ENCODE measurements at regions not wholly inside any gene's neighbourhood (a gene's known extent, or its start where the extent isn't known, plus 50 kb on each side); places are given as distances from the start of the nearest gene placed in this dataset.
"Not testable (repeated sequence)": the region's sequence is repeated elsewhere in the genome, so short reads cannot be mapped to it uniquely, and the experiment has no call there.

- H3K4me1 ChIP-seq (ENCODE audit: control insufficient read depth, insufficient read depth, low read length) = no peaks in the 10 kb centered on the region
- H3K9ac ChIP-seq (ENCODE audit: low read length) = no peak overlapping the region
- H3K27me3 ChIP-seq (replicated peaks; ENCODE audit: control insufficient read depth, insufficient read depth, low read length) = no peaks in the 10 kb centered on the region
- no peak for DNase-seq (ENCODE audit: low read depth)
- H3K36me3 ChIP-seq (ENCODE audit: control insufficient read depth, insufficient read depth, low read length, severe bottlenecking) = peaks cover 4% of the 10 kb centered on the region
- H3K9me3 ChIP-seq (ENCODE audit: control insufficient read depth, low read length) = no peaks in the 10 kb centered on the region
- H3K4me3 ChIP-seq (ENCODE audit: low read length) = no peak overlapping the region
These were observed 134.4 kb upstream of the FOXN3 start for GRCh38 chr14:89551432-89551831.

GRCh38 chr14:89550821-89551220, 133.8 kb upstream of the FOXN3 start:
- no peak for DNase-seq (ENCODE audit: low read depth)
- no peak overlapping the region for H3K4me3 ChIP-seq (ENCODE audit: low read length)
- no peaks in the 10 kb centered on the region for H3K4me1 ChIP-seq (ENCODE audit: control insufficient read depth, insufficient read depth, low read length)
- H3K36me3 ChIP-seq (ENCODE audit: control insufficient read depth, insufficient read depth, low read length, severe bottlenecking) = peaks cover 4% of the 10 kb centered on the region
- no peaks in the 10 kb centered on the region for H3K9me3 ChIP-seq (ENCODE audit: control insufficient read depth, low read length)
- H3K9ac ChIP-seq (ENCODE audit: low read length) = no peak overlapping the region
- no peaks in the 10 kb centered on the region for H3K27me3 ChIP-seq (replicated peaks; ENCODE audit: control insufficient read depth, insufficient read depth, low read length)

- peak; percentile 59 for DNase-seq (ENCODE audit: low read depth)
- Histone ChIP-seq H3K4me1 (ENCODE audit: control insufficient read depth, insufficient read depth, low read length) (no peaks in the 10 kb centered on the region), H3K4me3 (ENCODE audit: low read length) (no peak overlapping the region), H3K27me3 (replicated peaks; ENCODE audit: control insufficient read depth, insufficient read depth, low read length) (no peaks in the 10 kb centered on the region), H3K9ac (ENCODE audit: low read length) (no peak overlapping the region), H3K36me3 (ENCODE audit: control insufficient read depth, insufficient read depth, low read length, severe bottlenecking) (peaks cover 4% of the 10 kb centered on the region), H3K9me3 (ENCODE audit: control insufficient read depth, low read length) (no peaks in the 10 kb centered on the region)
These were observed 132.5 kb upstream of the FOXN3 start for GRCh38 chr14:89549381-89550125.

- not testable (repeated sequence) for H3K9me3 ChIP-seq (ENCODE audit: control insufficient read depth, low read length); DNase-seq (ENCODE audit: low read depth); H3K27me3 ChIP-seq (replicated peaks; ENCODE audit: control insufficient read depth, insufficient read depth, low read length); H3K4me1 ChIP-seq (ENCODE audit: control insufficient read depth, insufficient read depth, low read length); H3K36me3 ChIP-seq (ENCODE audit: control insufficient read depth, insufficient read depth, low read length, severe bottlenecking); H3K4me3 ChIP-seq (ENCODE audit: low read length); H3K9ac ChIP-seq (ENCODE audit: low read length)
These were observed 130.0 kb upstream of the FOXN3 start for GRCh38 chr14:89547047-89547446.

- H3K9me3 ChIP-seq (ENCODE audit: control insufficient read depth, low read length) = no peaks in the 10 kb centered on the region
- no peak for DNase-seq (ENCODE audit: low read depth)
- H3K4me1 ChIP-seq (ENCODE audit: control insufficient read depth, insufficient read depth, low read length) = peaks cover 19% of the 10 kb centered on the region
- peaks cover 4% of the 10 kb centered on the region for H3K36me3 ChIP-seq (ENCODE audit: control insufficient read depth, insufficient read depth, low read length, severe bottlenecking)
- H3K4me3 ChIP-seq (ENCODE audit: low read length) = no peak overlapping the region
- no peak overlapping the region for H3K9ac ChIP-seq (ENCODE audit: low read length)
- H3K27me3 ChIP-seq (replicated peaks; ENCODE audit: control insufficient read depth, insufficient read depth, low read length) = no peaks in the 10 kb centered on the region
These were observed 127.7 kb upstream of the FOXN3 start for GRCh38 chr14:89544636-89545301.

GRCh38 chr14:89543425-89543790, 126.4 kb upstream of the FOXN3 start:
- Histone ChIP-seq H3K9ac (ENCODE audit: low read length) (no peak overlapping the region), H3K27me3 (replicated peaks; ENCODE audit: control insufficient read depth, insufficient read depth, low read length) (no peaks in the 10 kb centered on the region), H3K36me3 (ENCODE audit: control insufficient read depth, insufficient read depth, low read length, severe bottlenecking) (peaks cover 4% of the 10 kb centered on the region), H3K9me3 (ENCODE audit: control insufficient read depth, low read length) (no peaks in the 10 kb centered on the region), H3K4me1 (ENCODE audit: control insufficient read depth, insufficient read depth, low read length) (peaks cover 19% of the 10 kb centered on the region), H3K4me3 (ENCODE audit: low read length) (no peak overlapping the region)
- DNase-seq (ENCODE audit: low read depth) = no peak

- Histone ChIP-seq H3K4me1 (ENCODE audit: control insufficient read depth, insufficient read depth, low read length) (peaks cover 19% of the 10 kb centered on the region), H3K9me3 (ENCODE audit: control insufficient read depth, low read length) (no peaks in the 10 kb centered on the region), H3K27me3 (replicated peaks; ENCODE audit: control insufficient read depth, insufficient read depth, low read length) (no peaks in the 10 kb centered on the region), H3K9ac (ENCODE audit: low read length) (no peak overlapping the region), H3K36me3 (ENCODE audit: control insufficient read depth, insufficient read depth, low read length, severe bottlenecking) (peaks cover 4% of the 10 kb centered on the region), H3K4me3 (ENCODE audit: low read length) (no peak overlapping the region)
- no peak for DNase-seq (ENCODE audit: low read depth)
These were observed 125.9 kb upstream of the FOXN3 start for GRCh38 chr14:89542786-89543424.

- H3K27me3 ChIP-seq (replicated peaks; ENCODE audit: control insufficient read depth, insufficient read depth, low read length) = no peaks in the 10 kb centered on the region
- H3K9ac ChIP-seq (ENCODE audit: low read length) = no peak overlapping the region
- H3K36me3 ChIP-seq (ENCODE audit: control insufficient read depth, insufficient read depth, low read length, severe bottlenecking) = no peaks in the 10 kb centered on the region
- DNase-seq (ENCODE audit: low read depth) = peak; percentile 80
- no peak overlapping the region for H3K4me3 ChIP-seq (ENCODE audit: low read length)
- peaks cover 19% of the 10 kb centered on the region for H3K4me1 ChIP-seq (ENCODE audit: control insufficient read depth, insufficient read depth, low read length)
- no peaks in the 10 kb centered on the region for H3K9me3 ChIP-seq (ENCODE audit: control insufficient read depth, low read length)
These were observed 123.9 kb upstream of the FOXN3 start for GRCh38 chr14:89540830-89541470.

GRCh38 chr14:89540009-89540829, 123.2 kb upstream of the FOXN3 start:
- Histone ChIP-seq H3K36me3 (ENCODE audit: control insufficient read depth, insufficient read depth, low read length, severe bottlenecking) (no peaks in the 10 kb centered on the region), H3K9me3 (ENCODE audit: control insufficient read depth, low read length) (no peaks in the 10 kb centered on the region), H3K9ac (ENCODE audit: low read length) (no peak overlapping the region), H3K27me3 (replicated peaks; ENCODE audit: control insufficient read depth, insufficient read depth, low read length) (no peaks in the 10 kb centered on the region), H3K4me1 (ENCODE audit: control insufficient read depth, insufficient read depth, low read length) (peaks cover 21% of the 10 kb centered on the region), H3K4me3 (ENCODE audit: low read length) (no peak overlapping the region)
- DNase-seq (ENCODE audit: low read depth) = peak; percentile 84

GRCh38 chr14:89537911-89538310, 120.9 kb upstream of the FOXN3 start:
- Histone ChIP-seq H3K9ac (ENCODE audit: low read length) (no peak overlapping the region), H3K4me1 (ENCODE audit: control insufficient read depth, insufficient read depth, low read length) (peaks cover 24% of the 10 kb centered on the region), H3K9me3 (ENCODE audit: control insufficient read depth, low read length) (no peaks in the 10 kb centered on the region), H3K4me3 (ENCODE audit: low read length) (no peak overlapping the region), H3K36me3 (ENCODE audit: control insufficient read depth, insufficient read depth, low read length, severe bottlenecking) (no peaks in the 10 kb centered on the region), H3K27me3 (replicated peaks; ENCODE audit: control insufficient read depth, insufficient read depth, low read length) (no peaks in the 10 kb centered on the region)
- DNase-seq (ENCODE audit: low read depth) = no peak
